CD1c-positive myeloid dendritic cell (primary cell): ENCODE measurements at regions not wholly inside any gene's neighbourhood (a gene's known extent, or its start where the extent isn't known, plus 50 kb on each side); places are given as distances from the start of the nearest gene placed in this dataset.
A peak's percentile ranks its signal among the peaks of the same experiment; 100 is the strongest.

Experiments
- DNase-seq: peaks from one replicate; pipeline ENCODE4 v3.0.0-alpha.2; 2016; ENCODE audit errors: extremely low spot score

DNA sequence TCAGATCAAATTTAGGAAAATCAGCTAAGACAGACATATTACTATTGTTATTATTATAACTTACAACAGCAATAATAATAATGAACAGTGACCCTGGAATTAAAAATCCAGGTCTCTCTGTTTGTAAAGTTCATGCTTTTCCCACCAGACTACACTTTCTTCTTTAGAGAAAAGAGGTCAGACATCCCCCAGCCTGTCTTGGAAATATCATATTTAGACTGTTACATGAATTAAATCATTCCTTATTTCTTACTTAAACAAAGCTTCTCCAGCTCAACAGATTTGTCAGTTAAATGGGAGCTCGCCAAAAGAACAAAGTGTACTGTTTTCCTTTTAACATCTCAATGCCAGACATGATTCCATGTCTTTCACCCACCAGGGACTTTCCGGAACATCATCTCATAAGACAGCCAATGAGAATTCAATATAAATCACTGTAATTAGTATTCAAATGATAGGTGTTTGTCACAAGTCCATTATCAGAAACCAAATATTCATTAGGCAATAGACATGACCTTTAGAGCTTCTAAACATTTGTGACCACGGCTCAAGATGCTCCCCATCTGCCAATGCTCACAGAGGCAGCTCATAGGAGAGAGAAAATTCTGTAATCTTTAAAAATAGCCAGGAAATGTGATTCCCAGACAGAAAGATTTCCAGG lies 351.9 kb downstream of the ENC1 start:
- no peak for DNase-seq

DNA sequence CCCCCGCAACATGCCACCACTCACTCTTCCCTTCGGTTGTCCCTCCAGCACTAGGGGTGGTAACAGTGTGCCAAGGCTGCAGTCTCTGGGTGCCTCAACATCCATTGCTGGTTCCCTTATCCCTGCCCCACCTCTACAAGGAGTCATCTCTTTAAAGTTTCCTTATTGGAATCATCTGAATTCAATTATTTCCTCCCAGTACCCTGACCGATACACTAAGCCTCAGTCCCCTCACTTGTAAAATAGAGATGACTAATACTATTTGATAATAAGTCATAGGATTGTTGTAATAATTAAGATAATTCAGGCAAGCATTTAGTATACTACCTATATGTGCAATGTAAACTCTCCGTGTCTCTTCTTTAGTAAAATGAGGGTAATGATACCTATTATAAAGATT lies 352.5 kb downstream of the ENC1 start:
- no peak for DNase-seq

DNA sequence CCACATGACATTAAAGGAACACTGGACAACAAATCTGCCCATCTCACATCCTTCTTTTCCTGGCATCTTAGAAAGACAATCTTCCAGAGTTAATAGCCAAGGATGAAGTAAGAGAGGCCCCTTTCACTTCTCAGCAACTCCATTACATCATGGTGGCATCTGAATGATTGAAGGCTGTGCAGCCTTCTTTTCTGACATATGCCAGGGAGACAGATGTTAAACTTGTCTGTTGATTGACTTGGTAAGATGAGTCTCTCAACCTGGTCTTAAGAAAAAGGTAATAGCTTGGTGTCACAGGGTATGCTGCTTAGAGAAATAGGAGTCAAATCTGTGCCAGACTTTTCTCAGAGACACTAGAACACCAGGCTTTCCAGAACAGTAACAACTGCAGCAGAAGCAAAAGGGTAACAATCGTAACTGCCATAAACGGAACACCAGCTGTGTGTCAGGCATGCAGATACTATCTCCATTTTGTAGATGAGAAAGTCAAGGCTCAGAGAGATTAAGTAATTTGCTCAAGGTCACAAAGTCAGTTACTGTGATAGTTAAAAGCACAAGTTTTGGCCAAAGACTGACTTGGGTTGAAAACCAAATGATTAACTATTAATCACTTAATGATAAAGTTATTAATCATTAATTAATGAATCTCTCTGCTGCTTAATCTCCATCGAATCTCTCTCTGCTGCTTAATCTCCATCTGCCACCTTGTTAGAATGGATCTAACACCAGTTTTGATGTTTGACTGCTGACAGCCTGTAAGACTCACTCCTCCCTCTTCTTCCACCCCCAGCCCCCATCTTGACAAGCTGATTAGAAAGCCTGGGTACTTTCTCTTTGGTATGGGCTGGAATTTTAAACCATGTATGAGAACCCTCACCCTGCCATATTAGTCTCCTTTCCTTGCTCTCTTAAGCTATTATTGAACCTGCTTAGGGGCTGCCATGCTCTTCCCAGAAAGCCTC lies 353.5 kb downstream of the ENC1 start:
- no peak for DNase-seq

DNA sequence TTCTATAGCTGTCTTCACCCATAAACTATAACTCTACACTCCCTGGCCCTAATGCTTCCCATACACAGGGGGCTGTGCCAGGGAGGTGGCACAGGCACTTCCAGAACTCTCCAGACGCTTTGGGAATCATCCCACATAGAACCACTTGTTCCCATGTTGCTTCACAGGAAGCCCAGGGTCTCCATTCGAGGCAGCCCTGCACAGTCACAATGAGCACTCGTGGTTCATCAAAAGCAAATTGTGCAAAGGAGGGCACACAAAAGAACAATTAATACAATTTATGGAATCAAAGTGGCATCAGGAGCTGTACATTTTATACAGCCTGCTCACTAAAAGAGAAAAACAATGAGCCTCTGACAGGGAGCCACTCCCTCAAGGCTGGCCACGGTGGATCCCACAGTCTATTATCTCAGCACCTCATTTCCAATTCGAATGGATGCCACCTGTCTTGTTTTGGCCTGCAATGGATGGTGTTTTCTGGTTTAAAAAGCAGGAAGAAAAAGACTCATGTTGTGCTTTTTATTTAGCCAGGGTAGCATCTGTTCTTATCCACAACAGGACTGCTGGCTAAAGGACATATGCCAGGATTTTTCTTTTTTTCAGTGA lies 354.8 kb downstream of the ENC1 start:
- no peak for DNase-seq

DNA sequence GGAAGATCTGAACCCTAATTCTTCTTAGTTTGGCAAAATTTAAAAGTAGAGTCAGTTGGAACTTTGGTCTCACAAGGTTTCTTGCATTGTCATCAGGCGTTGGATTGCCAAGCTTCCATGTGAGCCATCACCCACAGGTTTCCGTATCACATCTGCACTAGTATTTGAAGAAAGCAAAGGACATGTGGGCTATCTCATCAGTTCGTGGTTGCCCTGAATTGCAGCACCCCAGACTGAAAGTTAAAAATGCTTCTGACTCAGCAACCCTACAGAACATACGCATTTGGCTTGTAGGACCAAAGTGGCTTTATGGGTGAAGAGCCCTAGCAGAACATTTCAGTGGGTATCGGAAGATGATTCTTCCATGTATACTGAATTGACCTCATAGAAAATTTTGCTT lies 358.0 kb downstream of the ENC1 start:
- DNase-seq: peak; percentile 11

DNA sequence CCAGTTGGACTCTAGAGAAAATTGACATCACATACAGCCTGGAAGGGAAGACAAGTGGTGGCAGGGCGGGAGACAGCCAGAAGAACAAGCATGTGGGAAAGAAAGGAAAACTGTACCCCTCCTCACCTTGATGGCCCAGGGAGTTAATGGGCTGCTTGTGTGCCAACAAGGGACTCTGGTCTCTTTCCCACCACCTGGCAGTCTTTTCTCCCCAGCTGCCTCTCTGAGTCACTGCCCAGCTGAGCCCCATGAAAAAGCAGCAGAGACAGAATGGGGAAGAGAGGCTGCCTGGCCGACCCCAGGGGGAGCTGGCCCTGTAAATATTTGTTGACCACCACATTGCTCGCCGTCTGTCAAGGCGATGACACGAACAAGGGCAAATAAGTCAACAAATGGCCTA lies 359.4 kb downstream of the ENC1 start:
- no peak for DNase-seq

DNA sequence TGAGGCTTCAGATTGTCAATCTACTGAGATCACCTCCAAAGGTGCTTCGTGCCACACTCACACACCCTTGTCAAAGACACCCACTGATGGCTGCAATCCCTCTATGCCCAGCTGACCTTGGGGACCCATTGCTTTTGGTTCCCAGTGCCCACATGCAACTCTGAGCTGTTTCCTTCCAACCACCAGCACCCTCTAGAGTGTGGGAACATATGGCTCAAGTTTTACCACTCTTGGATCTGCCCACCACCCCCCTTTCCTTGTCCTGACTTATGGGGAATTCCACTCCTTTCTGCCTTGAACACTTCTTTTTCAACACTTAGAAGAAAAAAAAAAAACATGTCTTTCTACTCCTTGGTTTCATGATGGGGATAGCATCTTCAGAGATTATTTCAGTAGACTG lies 360.2 kb downstream of the ENC1 start:
- DNase-seq: no peak

DNA sequence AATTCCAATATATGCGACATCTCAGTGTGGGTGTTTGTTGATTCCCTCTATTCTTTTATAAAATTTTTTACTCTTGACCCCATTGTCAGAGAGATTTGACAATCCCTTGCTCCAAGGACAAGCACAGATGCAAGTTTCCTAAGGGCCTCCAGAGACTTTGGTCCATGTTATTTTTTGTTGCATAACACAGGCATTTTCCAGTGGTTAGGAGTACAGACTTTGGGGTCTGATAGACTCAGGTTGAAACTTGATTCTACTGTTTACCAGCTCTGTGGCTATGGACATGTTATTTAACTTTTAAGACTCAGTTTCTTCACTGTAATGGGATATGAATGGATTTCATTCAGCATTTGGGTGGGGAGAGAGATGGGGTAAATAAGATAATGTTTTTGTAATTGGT lies 361.3 kb downstream of the ENC1 start:
- no peak for DNase-seq

DNA sequence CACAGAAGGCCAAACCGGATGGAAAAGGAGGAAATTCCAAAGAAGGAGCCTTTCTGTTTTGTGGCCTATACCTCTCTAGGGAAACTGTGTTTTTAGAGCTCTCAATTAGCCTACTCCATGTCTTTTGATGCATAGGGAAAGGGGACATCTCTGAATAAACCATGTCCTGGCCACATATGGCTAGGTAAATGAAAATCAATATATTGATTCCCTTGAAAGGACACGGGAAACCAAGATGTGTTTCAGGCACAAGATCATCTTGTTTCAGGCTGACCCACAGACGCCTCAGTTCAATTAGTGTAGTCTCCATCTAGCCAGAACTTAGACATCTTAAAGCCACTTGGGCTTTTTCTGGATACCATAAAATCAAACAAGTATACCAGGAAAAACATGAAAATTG lies 363.1 kb downstream of the ENC1 start:
- no peak for DNase-seq

DNA sequence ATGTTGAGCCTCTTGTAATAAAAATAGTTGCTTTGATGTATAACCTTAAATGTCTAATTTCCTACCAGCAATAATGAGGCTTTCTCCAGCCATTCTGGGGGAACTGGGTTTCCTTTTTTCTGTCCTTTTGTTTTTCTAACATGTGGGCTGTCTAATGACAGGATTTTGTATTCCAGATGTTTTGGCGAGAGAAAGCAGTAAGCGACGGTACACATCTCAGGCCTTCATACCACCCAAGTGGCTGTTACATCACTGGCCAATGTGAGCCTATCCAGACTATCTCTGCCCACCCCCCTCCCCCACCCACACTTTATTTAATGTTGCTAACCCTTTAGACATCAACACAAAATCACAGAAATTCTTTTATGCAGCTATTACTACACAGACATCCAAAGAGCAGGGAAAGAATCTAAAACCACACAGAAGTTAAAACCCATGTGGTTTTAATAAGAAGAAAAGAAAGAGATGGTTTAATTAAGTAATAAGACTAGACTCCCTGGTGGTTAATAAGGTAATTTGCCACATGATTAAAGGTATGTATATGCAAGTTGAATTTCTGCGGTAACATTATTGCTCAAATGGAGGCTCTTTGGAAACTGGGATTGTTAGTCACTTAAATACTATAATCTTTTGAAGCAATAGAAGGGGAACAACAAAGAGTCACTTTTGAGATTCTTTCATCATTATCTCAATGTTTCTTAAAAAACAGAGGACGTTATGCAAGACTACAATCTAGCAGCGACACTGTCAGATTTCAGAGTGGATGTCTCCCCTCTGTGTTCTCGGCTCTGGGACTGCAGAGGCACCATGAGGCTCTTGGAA lies 365.1 kb downstream of the ENC1 start:
- peak; percentile 75 for DNase-seq

DNA sequence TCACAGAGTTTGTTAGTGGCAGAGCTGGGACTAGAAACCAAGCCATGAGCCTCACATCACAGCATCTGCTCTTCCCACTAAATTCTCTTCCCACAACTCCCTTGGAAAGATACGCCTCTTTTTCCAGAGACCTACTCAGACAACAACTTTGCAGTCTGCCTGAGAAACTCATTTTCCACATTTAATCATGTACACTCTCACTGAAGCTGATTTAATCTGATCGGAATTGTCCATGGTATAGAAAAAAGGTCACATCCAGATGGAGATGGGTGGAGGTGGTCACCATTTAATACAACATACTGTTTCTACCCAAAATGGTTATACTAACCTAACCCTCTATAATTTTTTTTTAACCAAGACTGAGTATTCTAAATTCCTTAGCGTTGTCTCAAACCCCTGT lies 366.2 kb downstream of the ENC1 start:
- no peak for DNase-seq

DNA sequence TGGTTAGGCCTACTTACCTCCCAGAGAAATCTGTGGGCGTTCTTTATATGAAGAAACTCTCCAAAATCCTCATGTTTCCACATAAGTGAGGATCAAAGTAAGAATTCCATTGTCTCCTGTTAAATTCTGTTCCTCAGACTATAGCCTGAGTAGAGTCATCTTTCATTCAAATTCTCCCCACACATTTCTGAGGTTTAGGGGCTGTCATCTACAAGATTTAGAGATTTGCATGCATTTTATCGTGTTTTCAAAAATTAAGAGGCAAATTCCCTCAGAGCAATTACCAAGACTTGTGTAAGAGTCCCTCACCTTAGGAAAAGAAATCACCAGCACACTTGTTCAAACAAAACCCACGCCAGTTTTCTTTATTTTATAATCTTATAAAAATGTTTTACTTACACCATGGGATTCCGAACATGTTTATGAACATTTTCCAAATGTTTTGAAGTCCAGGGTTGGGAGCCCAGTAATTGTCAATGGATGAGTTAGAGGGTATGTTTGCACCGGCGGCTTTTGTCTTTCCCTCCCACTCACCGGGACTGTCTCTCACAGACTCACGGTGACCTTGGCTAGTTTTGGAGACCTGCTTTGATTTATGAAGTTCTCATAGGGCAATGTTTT lies 367.6 kb downstream of the ENC1 start:
- no peak for DNase-seq

DNA sequence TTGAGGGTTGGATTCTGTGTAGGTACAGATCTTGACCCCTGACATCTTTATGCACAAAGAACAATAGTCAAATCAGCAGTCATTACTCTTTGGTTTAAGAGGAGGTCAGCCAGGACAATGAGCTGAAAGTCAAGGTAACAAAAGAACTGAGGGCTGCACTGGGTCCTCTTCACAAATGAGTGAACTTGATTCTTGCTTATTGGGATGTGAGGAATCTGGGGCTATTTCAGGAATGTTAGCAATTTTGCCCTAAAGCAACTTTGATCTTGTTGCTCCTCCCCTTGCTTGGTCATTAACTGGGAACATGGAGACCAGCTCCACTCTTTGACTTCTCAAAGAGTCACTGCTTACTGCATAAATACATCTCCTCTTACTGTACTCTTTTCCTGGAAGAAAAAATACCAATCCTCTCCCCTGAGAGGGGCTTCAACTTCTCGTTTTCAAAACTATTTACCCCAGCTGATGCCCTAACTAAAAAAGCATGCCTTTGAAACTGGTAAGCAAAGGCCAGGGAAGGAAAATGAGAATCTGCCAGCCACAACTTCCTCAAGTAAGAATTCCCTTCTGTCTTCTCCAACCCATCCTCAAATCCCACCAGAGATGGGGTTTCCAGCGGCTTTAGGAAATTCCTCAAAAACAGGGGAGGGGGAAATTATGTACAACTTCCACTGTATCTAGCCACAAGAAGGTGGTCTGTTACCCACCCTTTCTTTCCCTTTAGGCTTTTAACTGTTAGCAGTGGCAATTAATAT lies 368.3 kb downstream of the ENC1 start:
- DNase-seq: no peak

DNA sequence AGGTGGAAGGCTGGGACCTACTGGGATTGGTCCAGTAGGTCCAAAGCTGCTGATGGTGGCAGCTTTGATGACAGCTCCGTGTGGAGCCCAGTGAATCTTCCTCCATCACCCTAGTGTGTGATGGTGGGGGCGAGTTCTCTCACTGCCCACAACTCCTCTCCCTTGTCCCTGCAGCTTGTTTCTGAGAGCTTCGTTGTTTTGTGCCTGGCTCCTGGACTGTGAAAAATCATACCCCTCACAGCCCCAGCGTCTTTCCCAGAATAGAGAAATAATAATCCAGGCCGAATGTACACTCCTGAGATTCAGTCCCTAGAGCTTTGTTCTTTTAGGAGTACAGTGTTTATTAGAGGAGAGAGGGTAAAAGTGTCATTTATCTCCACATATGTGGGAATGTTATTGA lies 372.2 kb downstream of the ENC1 start:
- DNase-seq: no peak

DNA sequence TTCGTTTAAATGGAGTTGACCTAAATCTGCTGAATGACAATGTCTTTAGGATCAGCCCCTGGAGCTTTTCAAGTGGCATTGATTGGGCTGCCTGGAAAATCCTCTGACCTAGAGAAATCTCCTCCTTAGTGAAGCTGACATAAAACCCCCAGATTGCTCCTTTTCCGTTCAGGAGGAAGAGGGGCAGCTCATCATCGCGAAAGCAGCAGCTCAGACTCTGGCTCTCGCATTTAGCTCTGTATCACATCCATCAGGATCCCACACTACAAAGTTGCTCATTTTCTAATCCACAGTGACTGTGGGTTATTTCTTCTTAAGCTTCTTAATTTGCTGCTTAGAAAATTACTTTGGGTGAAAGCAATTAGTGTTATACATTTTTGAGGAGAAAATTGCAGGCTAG lies 373.7 kb downstream of the ENC1 start:
- DNase-seq: no peak

DNA sequence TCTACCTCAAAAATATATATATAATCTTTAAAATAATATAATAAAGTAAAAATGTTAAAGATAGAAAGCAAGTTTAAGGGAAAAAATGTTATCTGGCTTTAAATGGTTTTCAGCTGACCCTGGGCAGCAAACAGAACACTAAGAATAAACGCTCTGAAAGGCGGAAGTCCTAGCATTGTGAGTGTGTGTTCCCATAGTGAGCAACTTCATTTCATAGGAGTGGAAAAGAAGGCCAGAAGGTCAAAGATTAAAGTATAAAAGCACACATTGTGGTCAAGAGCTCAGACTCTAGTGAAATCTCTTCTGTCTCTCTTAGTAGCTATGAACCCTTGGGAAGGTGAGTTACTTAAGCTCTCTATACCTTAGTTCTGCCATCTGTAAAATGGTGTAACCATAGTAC lies 374.4 kb downstream of the ENC1 start:
- DNase-seq: no peak

DNA sequence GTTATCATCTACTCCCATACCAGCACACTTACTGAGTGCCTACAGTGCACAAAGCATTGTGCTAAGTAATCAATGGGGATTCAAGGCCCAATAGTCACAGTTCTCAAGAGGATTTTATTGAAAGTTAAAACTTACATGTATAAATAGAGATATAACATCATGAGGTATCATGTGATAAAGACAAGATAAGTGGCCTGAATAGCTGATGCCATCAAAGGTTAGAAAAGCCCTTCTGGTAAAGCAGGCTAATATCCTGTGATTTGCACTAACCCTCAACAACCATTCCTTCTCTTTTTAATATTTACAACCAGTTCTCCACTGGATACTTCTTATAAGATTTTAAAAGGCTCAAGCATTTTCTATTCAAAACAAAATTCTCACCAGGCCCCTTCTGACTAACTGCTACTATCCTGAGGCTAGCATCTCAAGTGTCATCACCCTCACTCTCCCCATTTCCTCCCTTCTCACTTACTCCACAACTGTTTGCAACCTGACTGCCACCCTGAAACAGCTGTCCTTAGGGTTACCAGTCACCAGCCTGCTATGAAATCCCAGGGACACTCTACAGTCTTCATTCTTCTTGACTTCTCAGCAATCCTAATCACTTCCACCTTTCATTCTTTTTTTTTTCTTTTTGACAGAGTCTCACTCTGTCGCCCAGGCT lies 377.9 kb downstream of the ENC1 start:
- no peak for DNase-seq

DNA sequence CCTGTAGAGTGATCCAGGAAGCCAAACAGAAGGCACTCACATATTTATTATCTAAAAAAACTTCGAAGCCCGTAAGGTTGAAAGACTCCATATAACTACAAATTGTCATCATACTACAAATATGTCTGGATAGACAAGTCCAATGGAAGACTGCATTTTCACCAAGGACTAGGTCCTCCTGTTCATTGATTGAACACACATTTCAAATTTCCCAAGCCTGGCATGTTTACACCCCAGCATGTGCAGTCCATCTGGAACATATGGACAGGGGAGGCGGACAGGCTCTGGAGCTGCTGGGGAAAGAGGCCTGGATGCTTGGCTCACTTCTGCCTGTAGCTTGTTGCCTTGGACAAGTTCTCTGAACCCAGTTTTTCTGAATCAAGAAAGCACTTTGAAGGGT lies 378.7 kb downstream of the ENC1 start:
- DNase-seq: no peak

DNA sequence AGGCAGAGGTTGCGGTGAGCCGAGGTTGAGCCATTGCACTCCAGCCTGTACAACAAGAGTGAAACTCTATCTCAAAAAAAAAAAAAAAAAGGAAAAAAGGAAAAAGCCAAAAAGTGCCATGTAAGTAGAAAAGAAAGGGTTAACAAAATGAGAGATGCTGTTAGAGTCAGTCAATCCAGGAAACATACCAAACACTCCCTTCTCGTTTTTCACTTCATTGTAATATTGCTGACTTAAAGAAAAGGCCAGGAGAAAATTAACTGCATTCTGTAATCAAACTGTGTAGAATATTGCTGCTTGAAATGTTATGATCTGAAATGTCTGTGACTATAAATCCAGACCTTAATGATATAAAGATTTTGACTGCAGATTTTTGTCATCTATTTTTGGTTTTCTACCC lies 379.1 kb downstream of the ENC1 start:
- no peak for DNase-seq

DNA sequence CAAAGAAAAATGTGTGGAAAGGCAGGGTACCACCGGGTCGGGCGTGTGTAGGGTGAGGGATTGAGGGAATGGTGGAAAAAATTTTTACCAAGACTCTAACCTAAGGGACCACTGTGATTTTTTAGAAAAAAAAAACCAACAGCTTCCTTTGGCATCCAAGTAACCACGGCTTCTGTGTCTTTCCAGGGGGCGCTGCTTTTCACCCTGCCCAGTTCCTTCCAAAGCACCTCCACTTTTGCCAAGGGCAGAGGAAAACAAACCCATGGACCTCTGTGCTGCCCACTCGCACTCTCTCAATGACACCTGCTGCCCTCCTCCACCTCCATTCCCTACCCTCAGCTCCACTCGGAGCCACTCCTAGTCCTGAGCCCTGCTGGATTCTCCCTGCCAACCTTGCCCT lies 381.0 kb downstream of the ENC1 start:
- no peak for DNase-seq
